CD4-positive, CD25-positive, alpha-beta regulatory T cell (primary cell): ENCODE measurements at regions not wholly inside any gene's neighbourhood (a gene's known extent, or its start where the extent isn't known, plus 50 kb on each side); places are given as distances from the start of the nearest gene placed in this dataset.

Source experiments
- ATAC-seq, 2 donors: fragments of 150-1000 bp; cut with Tn5 transposase; one replicate each; pipeline ENCODE4 v1.10.0; 2021; ENCODE audit warnings: low read depth in 2 of 2, moderate number of reproducible peaks in 2 of 2, moderate library complexity in 1 of 2
- DNase-seq, 3 donors: peaks; one replicate each; pipeline versions ENCODE4 v3.0.0 to v3.0.0-alpha.2; 2012 to 2022; ENCODE audit warnings: mixed read lengths in 1 of 3
- H3K27ac ChIP-seq: one replicate; pipeline ENCODE4 v1.7.0; 2013; ENCODE audit warnings: mild to moderate bottlenecking, low read length; ENCODE audit not compliant: insufficient read depth, poor library complexity, severe bottlenecking
- H3K27me3 ChIP-seq: one replicate; pipeline ENCODE4 v1.7.0; 2013; ENCODE audit warnings: low read length; ENCODE audit not compliant: control insufficient read depth, insufficient read depth
- H3K36me3 ChIP-seq: one replicate; pipeline ENCODE4 v1.7.0; 2013; ENCODE audit warnings: mild to moderate bottlenecking, low read length, moderate library complexity; ENCODE audit not compliant: control insufficient read depth, insufficient read depth
- H3K4me1 ChIP-seq: 2 replicates; pipeline ENCODE4 v1.7.0; 2013; ENCODE audit warnings: mild to moderate bottlenecking, low read length; ENCODE audit not compliant: insufficient read depth, control insufficient read depth, poor library complexity, severe bottlenecking
- H3K4me3 ChIP-seq: one replicate; pipeline ENCODE4 v1.7.0; 2013; ENCODE audit warnings: low read depth, mild to moderate bottlenecking, low read length, moderate library complexity
- H3K9me3 ChIP-seq, 2 experiments: 1 replicate in 1 of 2; 2 replicates in 1 of 2; pipeline ENCODE4 v1.7.0; 2013; ENCODE audit warnings: low read length in 2 of 2, mild to moderate bottlenecking in 1 of 2, moderate library complexity in 1 of 2; ENCODE audit not compliant: control insufficient read depth in 2 of 2
- H3K27ac Mint-ChIP-seq, 3 donors: one replicate each; pipeline ENCODE4 v1.8.0; 2020 to 2022; ENCODE audit warnings: mild to moderate bottlenecking in 3 of 3, mixed read lengths in 3 of 3, moderate library complexity in 2 of 3
- H3K27me3 Mint-ChIP-seq: one replicate; pipeline ENCODE4 v1.8.0; 2022; ENCODE audit warnings: mild to moderate bottlenecking, mixed read lengths
- H3K36me3 Mint-ChIP-seq: one replicate; pipeline ENCODE4 v1.8.0; 2020; ENCODE audit warnings: mixed read lengths
- H3K4me1 Mint-ChIP-seq, 4 donors: one replicate each; pipeline ENCODE4 v1.8.0; 2020 to 2022; ENCODE audit warnings: mixed read lengths in 4 of 4, mild to moderate bottlenecking in 1 of 4
- H3K4me3 Mint-ChIP-seq, 4 donors: one replicate each; pipeline ENCODE4 v1.8.0; 2020 to 2022; ENCODE audit warnings: mild to moderate bottlenecking in 4 of 4, mixed read lengths in 4 of 4, moderate library complexity in 3 of 4
- H3K9me3 Mint-ChIP-seq, 7 donors: one replicate each; pipeline ENCODE4 v1.8.0; 2020 to 2022; ENCODE audit warnings: mixed read lengths in 7 of 7, mild to moderate bottlenecking in 3 of 7, moderate library complexity in 2 of 7

DNA sequence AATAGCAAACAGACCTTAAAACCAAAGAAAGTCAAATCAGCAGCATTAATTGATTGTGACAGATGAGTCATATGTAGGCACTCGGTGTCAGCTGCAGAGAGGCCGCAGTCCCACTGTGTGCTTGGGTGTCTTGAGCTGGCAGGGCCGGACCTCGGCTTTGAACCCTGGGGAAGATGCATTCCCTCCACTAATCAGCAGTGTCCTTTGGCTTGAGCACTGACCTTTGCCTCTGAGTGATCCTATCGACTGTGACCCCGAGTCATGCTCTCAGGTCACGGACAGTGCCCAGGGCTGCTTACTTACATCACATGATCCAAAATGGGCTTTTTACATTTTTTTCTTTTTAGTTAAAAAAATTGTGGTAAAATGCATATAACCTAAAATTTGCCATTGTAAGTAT, 188.7 kb downstream of the GADD45G start:
- ATAC-seq (no peak), DNase-seq (no peak)
- H3K4me1 Mint-ChIP-seq: peaks cover 0 to 3% (median 1%) of the 10 kb centered on the region in 4 donors
- H3K27ac ChIP-seq: no peak overlapping the region
- peaks cover 0 to 3% (median 0%) of the 10 kb centered on the region in 7 donors for H3K9me3 Mint-ChIP-seq
- peaks cover 11% of the 10 kb centered on the region for H3K27me3 Mint-ChIP-seq
- H3K4me3 Mint-ChIP-seq: no peak overlapping the region
- no peaks in the 10 kb centered on the region for H3K36me3 Mint-ChIP-seq
- H3K27me3 ChIP-seq: no peaks in the 10 kb centered on the region
- H3K9me3 ChIP-seq: no peaks in the 10 kb centered on the region
- no peak overlapping the region for H3K27ac Mint-ChIP-seq
- no peaks in the 10 kb centered on the region for H3K4me1 ChIP-seq
- H3K4me3 ChIP-seq: no peak overlapping the region
- H3K36me3 ChIP-seq: no peaks in the 10 kb centered on the region

DNA sequence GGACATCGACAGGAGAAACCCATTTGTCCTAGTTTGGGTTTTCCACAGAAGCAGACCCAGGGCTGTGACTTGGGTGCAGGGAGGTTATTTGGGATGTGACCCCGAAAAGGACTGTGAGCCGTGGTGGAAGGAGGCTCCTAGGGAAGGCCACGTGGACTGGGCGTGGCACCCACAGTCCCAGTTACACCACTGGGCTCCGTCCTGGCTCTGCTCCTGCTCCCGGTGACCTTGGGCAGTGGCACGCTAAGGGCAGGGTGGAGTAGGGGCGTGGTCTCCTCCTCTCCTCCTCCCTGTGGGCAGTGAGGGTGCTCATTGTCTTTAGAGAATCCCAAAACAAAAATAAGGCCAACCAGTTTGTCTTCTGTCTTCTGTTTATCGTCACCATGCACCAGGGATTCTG, 190.1 kb downstream of the GADD45G start:
- DNase-seq (no peak), ATAC-seq (no peak)
- Mint-ChIP-seq H3K9me3 (peaks cover 0 to 3% (median 0%) of the 10 kb centered on the region in 7 donors), H3K4me3 (no peak overlapping the region), H3K36me3 (no peaks in the 10 kb centered on the region), H3K4me1 (peaks cover 0 to 2% (median 0%) of the 10 kb centered on the region in 4 donors), H3K27ac (no peak overlapping the region), H3K27me3 (peaks cover 11% of the 10 kb centered on the region)
- Histone ChIP-seq H3K9me3 (no peaks in the 10 kb centered on the region), H3K27me3 (no peaks in the 10 kb centered on the region), H3K36me3 (no peaks in the 10 kb centered on the region), H3K4me1 (no peaks in the 10 kb centered on the region), H3K4me3 (no peak overlapping the region), H3K27ac (no peak overlapping the region)

DNA sequence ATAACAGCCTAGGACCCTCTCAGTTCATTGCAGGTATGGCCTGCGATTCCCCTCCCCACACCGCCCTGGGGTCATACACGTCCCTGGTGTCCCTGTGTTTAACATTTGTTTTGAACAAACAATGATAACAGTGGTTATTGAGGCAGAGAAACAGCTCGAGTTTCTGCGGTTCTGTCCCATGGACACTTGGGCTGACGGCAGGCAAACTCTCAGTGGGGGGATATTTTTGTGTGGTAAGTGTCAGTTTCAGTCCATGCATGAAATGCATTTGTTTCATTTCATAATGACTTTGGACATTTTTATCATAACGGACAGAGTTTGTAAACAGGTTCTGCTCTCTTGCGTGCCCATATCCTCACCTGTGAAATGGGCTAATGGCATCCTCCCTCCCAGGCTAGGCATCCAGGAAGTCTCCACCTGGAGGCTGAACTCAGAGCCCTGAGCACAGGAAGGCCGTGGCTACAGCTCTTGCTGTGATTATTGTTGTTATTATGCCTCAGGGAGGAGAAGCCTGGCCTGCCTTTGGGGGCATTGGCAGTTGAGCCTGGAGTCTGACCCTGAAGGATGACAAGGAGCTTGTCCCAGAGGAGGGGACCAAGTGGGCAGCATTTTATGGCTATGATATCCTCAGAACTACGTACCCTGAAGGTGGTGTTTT, 190.9 kb downstream of the GADD45G start:
- Histone ChIP-seq H3K4me3 (no peak overlapping the region), H3K9me3 (no peaks in the 10 kb centered on the region), H3K4me1 (no peaks in the 10 kb centered on the region), H3K27me3 (no peaks in the 10 kb centered on the region), H3K27ac (no peak overlapping the region), H3K36me3 (no peaks in the 10 kb centered on the region)
- H3K27me3 Mint-ChIP-seq: peaks cover 11% of the 10 kb centered on the region
- ATAC-seq (no peak), DNase-seq (no peak)
- peaks cover 0 to 1% (median 0%) of the 10 kb centered on the region in 4 donors for H3K4me1 Mint-ChIP-seq
- no peaks in the 10 kb centered on the region for H3K36me3 Mint-ChIP-seq
- H3K9me3 Mint-ChIP-seq: peaks cover 0 to 1% (median 0%) of the 10 kb centered on the region in 7 donors
- no peak overlapping the region for H3K27ac Mint-ChIP-seq
- H3K4me3 Mint-ChIP-seq: no peak overlapping the region

DNA sequence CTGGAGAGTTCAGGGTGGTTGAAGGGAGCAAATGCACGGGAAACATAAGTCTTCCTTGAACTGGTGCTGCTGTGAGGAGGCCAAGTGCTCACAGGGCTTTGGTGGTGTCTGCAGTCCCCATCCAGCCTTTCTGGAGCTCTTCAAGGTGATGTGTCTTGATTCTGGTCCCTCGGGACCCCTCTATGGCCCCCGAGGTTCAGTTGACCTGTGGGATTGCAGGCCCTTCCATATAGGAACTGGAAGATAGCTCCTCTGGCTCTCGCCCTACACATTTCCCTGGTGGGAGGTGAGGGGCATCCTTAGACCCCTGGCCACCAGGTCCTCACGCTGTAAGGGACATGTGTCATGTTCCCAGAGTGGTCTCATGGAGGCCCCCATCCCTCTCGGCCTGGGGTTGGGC, 191.8 kb downstream of the GADD45G start:
- H3K27me3 ChIP-seq: no peaks in the 10 kb centered on the region
- H3K4me3 ChIP-seq: no peak overlapping the region
- no peak overlapping the region for H3K4me3 Mint-ChIP-seq

DNA sequence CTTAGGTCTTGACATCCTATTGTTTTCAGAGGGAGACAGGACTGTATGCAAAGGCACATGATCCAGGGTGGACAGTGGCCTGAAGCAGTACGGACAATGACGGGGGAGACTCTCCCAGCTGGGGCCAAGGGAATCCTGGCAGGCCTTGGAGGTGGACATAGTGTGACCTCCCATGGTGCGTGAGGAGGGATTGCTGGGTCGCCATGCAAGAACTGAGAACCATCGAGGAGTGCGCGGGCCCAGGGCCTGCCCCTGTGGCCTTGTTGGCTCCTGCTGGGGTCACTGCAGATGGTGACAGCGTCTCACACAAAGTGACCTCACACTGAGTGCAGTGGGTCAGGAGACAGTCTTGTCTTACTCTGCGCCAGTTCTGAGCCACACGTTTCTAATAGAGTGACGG, 192.4 kb downstream of the GADD45G start:
- H3K4me3 Mint-ChIP-seq: no peak overlapping the region
- DNase-seq: no peak
- H3K27ac Mint-ChIP-seq: no peak overlapping the region

More for the DNA sequence above, 191.8 kb downstream of the GADD45G start:
- ATAC-seq: no peak
- no peak for DNase-seq
- Histone ChIP-seq H3K27ac (no peak overlapping the region), H3K4me1 (no peaks in the 10 kb centered on the region), H3K36me3 (no peaks in the 10 kb centered on the region), H3K9me3 (no peaks in the 10 kb centered on the region)
- H3K36me3 Mint-ChIP-seq: no peaks in the 10 kb centered on the region
- H3K27ac Mint-ChIP-seq: peak overlapping the region in 1 of 3 donors; percentile 52
- H3K9me3 Mint-ChIP-seq: peaks cover 0 to 1% (median 0%) of the 10 kb centered on the region in 7 donors
- H3K27me3 Mint-ChIP-seq: peaks cover 11% of the 10 kb centered on the region
- H3K4me1 Mint-ChIP-seq: no peaks in the 10 kb centered on the region

DNA sequence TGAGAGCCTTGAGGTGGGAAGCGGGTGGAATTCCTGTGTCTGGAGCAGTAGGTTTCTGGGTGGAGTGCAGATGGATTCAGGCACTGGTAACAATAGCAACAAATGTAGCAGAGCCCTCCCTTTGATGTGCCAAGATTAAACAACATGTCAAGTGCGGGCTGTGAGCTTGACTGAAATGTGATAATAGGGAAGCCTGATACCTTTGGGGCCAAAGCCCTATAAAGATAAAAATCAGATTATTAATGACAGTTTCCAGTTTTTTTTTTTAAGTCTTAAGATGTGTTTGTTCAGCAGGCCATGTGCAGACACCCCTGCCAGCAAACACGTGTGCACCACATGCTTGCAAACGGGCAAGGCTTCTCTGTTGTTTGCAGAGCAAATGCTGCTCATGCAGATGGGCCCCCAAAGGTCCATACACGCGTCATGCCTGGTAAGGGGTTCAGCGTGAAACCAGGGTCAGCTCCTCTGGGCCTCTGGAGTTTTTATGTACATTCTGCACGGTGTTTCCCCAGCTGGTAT, 193.2 kb downstream of the GADD45G start:
- ATAC-seq (no peak), DNase-seq (no peak)
- Histone ChIP-seq H3K4me3 (no peak overlapping the region), H3K27me3 (no peaks in the 10 kb centered on the region), H3K4me1 (no peaks in the 10 kb centered on the region), H3K36me3 (no peaks in the 10 kb centered on the region), H3K27ac (no peak overlapping the region), H3K9me3 (no peaks in the 10 kb centered on the region)
- Mint-ChIP-seq H3K9me3 (peaks cover 0 to 1% (median 0%) of the 10 kb centered on the region in 7 donors), H3K27me3 (peaks cover 16% of the 10 kb centered on the region), H3K27ac (no peak overlapping the region), H3K4me3 (no peak overlapping the region), H3K4me1 (no peaks in the 10 kb centered on the region), H3K36me3 (no peaks in the 10 kb centered on the region)

More for the DNA sequence above, 192.4 kb downstream of the GADD45G start:
- no peaks in the 10 kb centered on the region for H3K36me3 ChIP-seq
- Mint-ChIP-seq H3K36me3 (no peaks in the 10 kb centered on the region), H3K9me3 (peaks cover 0 to 1% (median 0%) of the 10 kb centered on the region in 7 donors), H3K27me3 (peaks cover 16% of the 10 kb centered on the region), H3K4me1 (no peaks in the 10 kb centered on the region)
- H3K4me1 ChIP-seq: no peaks in the 10 kb centered on the region
- H3K27ac ChIP-seq: no peak overlapping the region
- no peak overlapping the region for H3K4me3 ChIP-seq
- H3K9me3 ChIP-seq: no peaks in the 10 kb centered on the region
- no peak for ATAC-seq
- no peaks in the 10 kb centered on the region for H3K27me3 ChIP-seq

DNA sequence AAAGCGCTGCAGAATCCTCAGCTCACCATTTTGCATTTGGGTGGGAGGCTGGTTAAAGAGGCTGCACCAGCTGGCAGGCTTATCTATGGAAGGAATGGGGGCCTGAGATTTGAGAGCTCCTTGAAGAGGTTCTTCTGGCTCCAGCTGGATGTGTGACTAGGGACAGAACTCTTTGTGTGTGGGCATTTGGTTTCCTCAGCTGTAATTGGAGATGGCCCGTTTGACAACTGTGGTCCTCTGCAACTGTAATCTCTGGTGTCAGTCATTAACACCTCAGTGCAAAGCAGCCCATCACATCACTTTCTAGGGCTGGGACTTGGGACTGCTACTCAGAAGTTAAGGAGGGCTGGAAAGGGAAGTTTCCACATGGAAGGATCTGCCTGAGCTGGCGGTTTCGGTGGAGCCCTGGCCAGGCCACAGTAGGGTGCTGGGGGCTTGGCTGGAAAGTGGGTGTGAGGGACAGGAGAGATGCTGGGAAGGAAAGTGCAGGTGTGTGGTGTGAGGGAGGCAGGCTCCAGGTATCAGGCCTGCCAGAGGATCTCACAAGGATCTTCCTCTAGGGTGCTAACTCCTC, 193.8 kb downstream of the GADD45G start:
- Mint-ChIP-seq H3K9me3 (peaks cover 0 to 1% (median 0%) of the 10 kb centered on the region in 7 donors), H3K27ac (peak overlapping the region in 1 of 3 donors; percentile 11), H3K27me3 (peaks cover 16% of the 10 kb centered on the region), H3K4me1 (no peaks in the 10 kb centered on the region), H3K36me3 (no peaks in the 10 kb centered on the region), H3K4me3 (peak overlapping the region in 1 of 4 donors; percentile 77)
- no peaks in the 10 kb centered on the region for H3K4me1 ChIP-seq
- no peak overlapping the region for H3K4me3 ChIP-seq
- H3K36me3 ChIP-seq: no peaks in the 10 kb centered on the region
- no peak for ATAC-seq
- DNase-seq: no peak
- no peaks in the 10 kb centered on the region for H3K9me3 ChIP-seq
- no peak overlapping the region for H3K27ac ChIP-seq
- H3K27me3 ChIP-seq: no peaks in the 10 kb centered on the region

DNA sequence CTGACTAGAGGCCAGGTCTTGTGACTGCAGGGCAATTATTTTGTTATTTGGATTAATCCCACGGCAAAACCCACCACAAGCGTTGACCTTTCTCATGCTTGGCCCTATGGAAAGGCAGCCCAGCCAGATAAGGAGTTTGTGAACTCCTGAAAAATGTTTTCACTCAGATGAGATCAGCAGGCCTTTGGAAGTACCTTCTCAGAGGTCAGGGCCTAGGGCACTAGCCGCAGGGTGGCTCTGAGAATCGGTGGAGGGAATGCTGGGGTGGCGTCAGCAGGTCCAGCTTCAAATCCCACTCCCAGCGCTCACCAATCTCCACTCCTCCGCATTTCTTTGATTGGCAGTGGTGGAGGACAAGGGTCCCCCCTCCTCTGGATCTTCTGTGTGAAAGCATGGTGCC, 194.4 kb downstream of the GADD45G start:
- Mint-ChIP-seq H3K4me3 (no peak overlapping the region), H3K9me3 (peaks cover 0 to 1% (median 0%) of the 10 kb centered on the region in 7 donors), H3K27ac (no peak overlapping the region), H3K27me3 (peaks cover 17% of the 10 kb centered on the region), H3K4me1 (no peaks in the 10 kb centered on the region), H3K36me3 (no peaks in the 10 kb centered on the region)
- H3K36me3 ChIP-seq: no peaks in the 10 kb centered on the region
- no peak for ATAC-seq
- DNase-seq: no peak
- no peaks in the 10 kb centered on the region for H3K4me1 ChIP-seq
- H3K27me3 ChIP-seq: no peaks in the 10 kb centered on the region
- H3K27ac ChIP-seq: no peak overlapping the region
- no peak overlapping the region for H3K4me3 ChIP-seq
- no peaks in the 10 kb centered on the region for H3K9me3 ChIP-seq
